ENCODE measurements at regions not wholly inside any gene's neighbourhood (a gene's known extent, or its start where the extent isn't known, plus 50 kb on each side); places are given as distances from the start of the nearest gene placed in this dataset.

DNA sequence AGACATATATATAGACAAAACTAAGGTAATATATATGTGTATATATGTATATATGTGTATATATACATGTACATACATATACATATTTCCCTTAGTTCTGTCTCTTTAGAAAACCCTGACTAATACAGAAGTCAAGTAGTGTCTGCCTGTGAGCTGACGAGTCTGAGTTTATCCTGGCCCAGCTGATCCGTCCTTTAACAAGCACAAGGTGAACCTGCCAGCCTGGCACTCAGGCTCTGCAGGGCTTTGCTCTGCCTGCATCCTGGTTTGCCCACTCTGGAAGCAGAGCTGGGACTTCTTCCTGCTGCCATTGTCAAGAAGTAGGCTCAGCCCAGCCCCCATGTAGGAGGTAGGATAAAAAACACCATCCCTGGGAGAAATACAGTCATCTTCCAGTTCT, 388.0 kb downstream of the ICE1 start:
- no peak overlapping the region for H3K27ac ChIP-seq

DNA sequence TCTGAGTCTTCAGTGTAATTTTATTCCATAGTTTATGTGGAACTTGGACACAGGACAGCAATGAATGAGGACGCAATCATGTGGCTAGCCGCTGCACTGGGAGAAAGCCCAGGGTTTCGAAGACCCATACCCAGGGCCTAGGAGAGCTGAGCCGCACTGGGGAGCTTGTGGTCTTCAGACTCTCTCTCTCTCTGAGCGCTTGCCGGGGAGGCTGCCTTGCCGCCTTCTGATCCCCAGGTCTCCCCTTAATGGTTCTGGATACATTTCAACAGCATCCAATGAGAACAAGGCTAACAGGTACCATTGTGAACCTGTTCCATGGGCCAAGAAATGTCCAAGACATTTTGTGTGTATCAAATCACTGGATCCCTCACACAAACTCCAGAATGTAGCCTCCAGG, 383.4 kb downstream of the ICE1 start:
- Histone ChIP-seq H3K9ac (no peak overlapping the region), H3K4me1 (no peaks in the 10 kb centered on the region), H3K36me3 (no peaks in the 10 kb centered on the region), H3K4me2 (no peak overlapping the region), H3K27me3 (no peaks in the 10 kb centered on the region), H3K4me3 (no peak overlapping the region), H3K27ac (no peak overlapping the region), H4K20me1 (no peaks in the 10 kb centered on the region), H3K9me3 (replicated peaks in 1 of 11) (no peaks in the 10 kb centered on the region)
- no peak for TF ChIP-seq Cebpa-rat (IDR thresholded peaks at IDR 0.05)

More for the DNA sequence above, 388.0 kb downstream of the ICE1 start:
- Histone ChIP-seq H3K4me3 (no peak overlapping the region), H3K9ac (no peak overlapping the region), H3K9me3 (replicated peaks in 1 of 11) (no peaks in the 10 kb centered on the region), H3K27me3 (no peaks in the 10 kb centered on the region), H3K36me3 (no peaks in the 10 kb centered on the region), H3K4me2 (no peak overlapping the region), H3K4me1 (no peaks in the 10 kb centered on the region), H4K20me1 (no peaks in the 10 kb centered on the region)
- no peak for TF ChIP-seq Cebpa-rat (IDR thresholded peaks at IDR 0.05)

DNA sequence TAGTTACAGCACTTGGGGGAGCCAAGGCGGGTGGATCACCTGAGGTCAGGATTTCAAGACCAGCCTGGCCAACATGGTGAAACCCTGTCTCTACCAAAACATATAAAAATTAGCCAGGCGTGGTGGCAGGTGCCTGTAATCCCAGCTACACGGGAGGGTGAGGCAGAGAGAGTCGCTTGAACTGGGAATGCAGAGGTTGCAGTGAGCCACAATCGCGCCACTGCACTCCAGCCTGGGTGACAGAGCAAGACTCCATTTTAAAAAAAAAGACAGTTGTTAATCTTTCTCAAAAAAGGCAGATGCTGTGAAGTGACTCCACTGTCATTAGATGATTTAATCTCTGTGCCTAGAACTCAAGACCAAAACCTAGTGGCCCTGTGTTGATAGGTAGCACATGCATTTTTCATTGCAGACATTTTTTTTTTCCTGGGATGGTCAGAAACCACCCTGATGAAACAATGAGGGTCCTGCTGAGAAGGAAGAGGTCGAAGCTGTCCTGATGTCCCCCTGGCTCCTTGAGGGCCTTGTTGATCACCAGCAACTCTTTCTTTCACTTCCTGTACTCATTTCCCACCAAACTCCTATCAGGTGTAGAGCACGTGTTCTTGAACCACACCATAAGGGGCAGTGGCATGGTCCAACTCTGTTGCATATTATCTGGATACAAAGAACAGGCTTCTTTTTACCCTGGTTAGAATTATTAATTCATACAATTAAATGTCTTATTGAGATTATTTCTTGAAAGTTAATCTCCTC, 382.2 kb downstream of the ICE1 start:
- no peak for TF ChIP-seq Cebpa-rat (IDR thresholded peaks at IDR 0.05)
- H3K4me1 ChIP-seq: no peaks in the 10 kb centered on the region
- no peak overlapping the region for H3K4me3 ChIP-seq
- no peaks in the 10 kb centered on the region for H3K36me3 ChIP-seq
- no peaks in the 10 kb centered on the region for H4K20me1 ChIP-seq
- H3K4me2 ChIP-seq: no peak overlapping the region
- no peaks in the 10 kb centered on the region for H3K9me3 ChIP-seq (replicated peaks in 1 of 11)
- no peak overlapping the region for H3K27ac ChIP-seq
- no peaks in the 10 kb centered on the region for H3K27me3 ChIP-seq
- H3K9ac ChIP-seq: no peak overlapping the region

DNA sequence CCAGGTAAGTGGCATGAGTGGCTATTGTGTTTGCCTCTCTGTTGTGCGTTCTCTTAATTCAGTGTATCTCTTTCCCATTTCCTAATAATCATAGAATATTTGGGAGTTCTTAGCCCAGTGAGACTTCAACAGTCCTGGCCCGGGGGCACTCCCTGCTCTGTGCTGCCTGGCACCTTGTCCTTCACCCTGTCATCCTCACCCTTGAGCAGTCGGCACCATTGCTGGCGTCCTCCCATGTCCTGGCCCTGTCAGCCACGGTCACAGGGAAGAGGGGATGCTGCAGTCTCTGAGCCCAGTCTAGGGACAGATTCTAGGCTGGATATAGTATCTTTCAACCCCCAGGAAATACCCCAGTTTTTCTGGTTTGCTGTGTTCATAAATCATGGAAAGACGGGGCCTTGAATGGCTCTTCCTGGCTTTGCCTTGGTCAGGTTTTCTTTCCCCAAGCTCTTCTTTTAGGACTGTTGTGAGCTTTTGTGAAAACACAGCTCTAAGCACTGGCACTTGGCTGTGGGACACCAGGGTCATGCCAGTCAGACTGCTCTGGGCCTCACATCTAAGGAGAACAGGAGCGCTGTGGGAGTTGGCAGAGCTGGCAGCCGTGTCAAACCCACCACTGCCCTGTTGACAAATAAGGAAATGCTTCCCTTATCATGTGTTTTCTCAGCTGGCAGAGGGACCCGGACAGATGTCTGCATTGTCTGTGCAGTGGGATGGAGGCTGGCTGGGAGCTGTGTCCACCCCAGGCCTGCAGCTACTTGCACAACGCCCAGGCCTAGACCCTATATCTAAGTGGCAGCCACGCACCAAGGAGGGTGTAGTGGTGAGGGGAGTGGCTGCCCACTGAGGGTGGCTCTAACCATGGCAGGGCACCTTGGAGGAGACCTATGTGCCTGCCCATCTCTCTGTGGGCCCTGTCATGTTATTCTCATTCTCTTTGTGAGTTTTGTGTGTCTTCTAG, 378.6 kb downstream of the ICE1 start:
- Histone ChIP-seq H3K9ac (no peak overlapping the region), H3K4me3 (no peak overlapping the region), H3K4me1 (no peaks in the 10 kb centered on the region), H3K36me3 (no peaks in the 10 kb centered on the region), H3K27me3 (no peaks in the 10 kb centered on the region), H4K20me1 (no peaks in the 10 kb centered on the region), H3K9me3 (replicated peaks in 1 of 11) (no peaks in the 10 kb centered on the region), H3K4me2 (no peak overlapping the region), H3K27ac (no peak overlapping the region)
- TF ChIP-seq Cebpa-rat (IDR thresholded peaks at IDR 0.05): no peak

DNA sequence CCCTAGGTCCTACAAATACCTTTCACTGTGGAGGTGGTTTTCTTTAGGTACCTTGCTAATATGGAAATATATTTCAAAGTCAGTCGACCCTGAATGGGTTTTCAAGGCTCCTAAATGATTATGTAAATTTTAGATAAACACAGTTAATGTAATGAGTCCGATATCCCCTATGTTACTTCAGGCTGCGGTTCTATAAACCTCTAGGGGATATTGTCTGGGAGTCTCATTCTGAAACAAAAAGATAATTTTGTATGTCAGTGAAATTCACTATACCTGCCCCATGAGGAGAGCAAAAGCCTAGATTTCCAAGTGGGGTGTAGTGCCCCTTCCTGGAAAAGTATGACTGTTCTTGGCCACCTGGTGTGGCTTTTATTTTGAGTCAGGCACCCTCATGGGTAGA, 377.3 kb downstream of the ICE1 start:
- no peak for TF ChIP-seq Cebpa-rat (IDR thresholded peaks at IDR 0.05)
- Histone ChIP-seq H3K9me3 (replicated peaks in 1 of 11) (no peaks in the 10 kb centered on the region), H3K27ac (no peak overlapping the region), H3K9ac (no peak overlapping the region), H3K27me3 (no peaks in the 10 kb centered on the region), H3K4me1 (no peaks in the 10 kb centered on the region), H3K4me3 (no peak overlapping the region), H4K20me1 (no peaks in the 10 kb centered on the region), H3K4me2 (no peak overlapping the region), H3K36me3 (no peaks in the 10 kb centered on the region)

DNA sequence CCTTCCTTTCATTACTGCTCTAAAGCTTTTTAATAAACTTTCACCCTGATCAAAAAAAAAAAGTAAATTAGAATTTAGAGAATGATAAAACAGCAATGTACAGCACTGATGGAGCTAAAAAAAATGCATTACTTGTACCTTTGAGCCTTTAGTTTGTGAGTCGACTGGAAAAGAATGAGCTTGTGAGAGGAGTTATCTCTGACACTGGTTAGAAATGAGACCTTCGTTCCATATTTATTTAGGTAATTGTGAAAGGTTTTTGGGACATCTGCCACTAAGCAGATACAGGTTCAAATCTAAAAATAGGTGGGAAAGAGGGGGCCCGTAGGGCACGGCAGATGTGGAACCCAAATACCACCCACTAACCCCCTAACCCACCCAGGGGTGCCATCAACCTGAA, 376.8 kb downstream of the ICE1 start:
- H3K27ac ChIP-seq: no peak overlapping the region
- no peak for TF ChIP-seq Cebpa-rat (IDR thresholded peaks at IDR 0.05)
- no peaks in the 10 kb centered on the region; a peak in 1 of 20 replicates for H3K4me1 ChIP-seq
- no peak overlapping the region for H3K4me2 ChIP-seq
- no peaks in the 10 kb centered on the region for H3K9me3 ChIP-seq (replicated peaks in 1 of 11)
- no peak overlapping the region for H3K4me3 ChIP-seq
- H4K20me1 ChIP-seq: no peaks in the 10 kb centered on the region
- no peaks in the 10 kb centered on the region for H3K27me3 ChIP-seq
- no peak overlapping the region for H3K9ac ChIP-seq
- H3K36me3 ChIP-seq: no peaks in the 10 kb centered on the region

DNA sequence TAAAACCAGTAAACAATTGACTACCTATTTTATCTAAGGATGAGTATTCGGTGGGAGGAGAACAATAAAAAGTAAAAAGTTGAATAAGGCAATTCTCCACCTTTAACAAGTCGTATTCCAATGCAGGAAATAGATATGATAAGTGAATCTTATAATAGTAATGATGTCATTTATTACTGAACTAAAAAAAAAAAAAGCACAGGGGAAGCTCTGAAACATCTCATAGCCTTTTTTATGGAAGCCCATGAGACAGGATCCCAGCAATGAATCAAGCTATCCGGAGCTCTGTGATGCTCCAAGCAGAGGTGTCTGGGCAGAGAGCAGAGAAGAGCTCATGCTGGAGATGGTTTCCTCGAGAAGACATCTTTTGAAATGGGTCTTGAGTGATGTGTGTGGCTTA, 376.0 kb downstream of the ICE1 start:
- no peak for TF ChIP-seq Cebpa-rat (IDR thresholded peaks at IDR 0.05)
- no peak overlapping the region for H3K27ac ChIP-seq
- H3K4me2 ChIP-seq: no peak overlapping the region
- H4K20me1 ChIP-seq: no peaks in the 10 kb centered on the region
- no peaks in the 10 kb centered on the region for H3K27me3 ChIP-seq
- no peaks in the 10 kb centered on the region for H3K9me3 ChIP-seq (replicated peaks in 1 of 11)
- H3K36me3 ChIP-seq: no peaks in the 10 kb centered on the region
- H3K4me3 ChIP-seq: no peak overlapping the region
- no peak overlapping the region for H3K9ac ChIP-seq
- H3K4me1 ChIP-seq: peaks cover 0 to 7% (median 5%) of the 10 kb centered on the region in 10 experiments; a peak in 14 of 20 replicates

DNA sequence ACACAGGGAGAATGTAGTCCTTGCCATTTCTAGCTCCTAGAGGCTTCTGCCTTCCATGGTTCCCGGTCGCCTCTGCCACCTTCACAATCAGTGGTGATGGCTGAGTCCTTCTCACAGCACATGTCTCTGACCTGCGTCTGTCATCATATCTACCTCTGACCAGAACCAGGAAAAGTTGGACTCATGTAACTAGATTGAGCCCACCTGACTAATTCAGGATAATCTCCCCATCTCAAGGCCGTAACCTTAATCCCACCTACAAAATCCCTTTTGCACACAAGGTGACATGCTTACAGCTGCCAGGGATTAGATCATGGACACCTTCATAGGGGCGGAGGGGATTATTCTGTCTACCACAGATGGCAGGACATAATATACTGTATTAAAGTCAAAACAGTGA, 375.6 kb downstream of the ICE1 start:
- no peak overlapping the region for H3K4me3 ChIP-seq

DNA sequence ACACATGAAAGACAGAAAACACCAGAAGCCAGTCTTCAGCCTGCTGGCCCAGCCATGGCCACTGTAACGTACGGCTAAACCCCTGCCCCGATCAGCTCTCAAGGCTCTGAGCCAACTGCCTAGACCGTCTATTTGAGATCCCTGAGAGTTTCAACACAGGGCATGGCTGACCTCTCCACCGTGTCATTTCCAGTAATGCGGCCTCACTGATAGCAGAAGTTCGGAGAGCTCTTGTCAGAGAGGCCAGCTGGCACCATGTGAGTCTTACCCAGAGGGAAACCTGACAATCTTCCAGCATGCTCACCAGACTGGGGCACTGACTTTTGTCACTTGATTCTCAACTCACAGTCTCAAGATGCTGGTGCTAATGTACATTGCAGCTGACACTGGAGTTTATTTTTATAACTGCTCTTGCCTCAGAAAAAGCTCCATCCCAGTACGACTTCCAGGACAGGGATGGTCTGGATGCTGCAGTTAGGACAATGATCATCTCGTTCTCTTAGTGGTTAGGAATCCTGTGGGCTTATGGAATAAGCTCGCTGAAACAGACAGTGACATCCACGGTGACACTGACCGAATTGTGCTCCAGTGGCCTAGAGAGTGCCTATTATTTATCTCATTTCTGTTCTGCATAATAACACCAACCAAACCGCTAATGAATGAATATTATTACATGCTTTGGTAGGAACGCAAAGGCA, 372.7 kb downstream of the ICE1 start:
- Histone ChIP-seq H3K9me3 (replicated peaks in 1 of 11) (no peaks in the 10 kb centered on the region), H3K4me3 (no peak overlapping the region), H4K20me1 (no peaks in the 10 kb centered on the region), H3K27me3 (no peaks in the 10 kb centered on the region), H3K4me1 (peaks cover 0 to 11% (median 9%) of the 10 kb centered on the region in 10 experiments; a peak in 14 of 20 replicates), H3K36me3 (no peaks in the 10 kb centered on the region), H3K4me2 (no peak overlapping the region), H3K27ac (no peak overlapping the region), H3K9ac (no peak overlapping the region)
- no peak for TF ChIP-seq Cebpa-rat (IDR thresholded peaks at IDR 0.05)

More for the DNA sequence above, 375.6 kb downstream of the ICE1 start:
- Histone ChIP-seq H4K20me1 (no peaks in the 10 kb centered on the region), H3K4me1 (peaks cover 0 to 11% (median 9%) of the 10 kb centered on the region in 10 experiments; a peak in 14 of 20 replicates), H3K9me3 (replicated peaks in 1 of 11) (no peaks in the 10 kb centered on the region), H3K27ac (no peak overlapping the region), H3K4me2 (no peak overlapping the region), H3K36me3 (no peaks in the 10 kb centered on the region), H3K27me3 (no peaks in the 10 kb centered on the region), H3K9ac (no peak overlapping the region)
- TF ChIP-seq Cebpa-rat (IDR thresholded peaks at IDR 0.05): no peak

Data from BLaER1 treated with 17β-estradiol and CSF1 and Interleukin-3, amounts not matched to agents 10 nM and 100 nM (cell line).